Middle frontal gyrus (tissue), 1 donor: ENCODE measurements at regions not wholly inside any gene's neighbourhood (a gene's known extent, or its start where the extent isn't known, plus 50 kb on each side); places are given as distances from the start of the nearest gene placed in this dataset.
"Not testable (repeated sequence)": the region's sequence is repeated elsewhere in the genome, so short reads cannot be mapped to it uniquely, and the experiment has no call there.

Experiments used
- DNase-seq: peaks from one replicate; pipeline ENCODE4 v3.0.0-alpha.2; 2015; ENCODE audit warnings: low spot score; ENCODE audit errors: extremely low spot score

- DNase-seq, result not testable (repeated sequence)
These were observed 63.1 kb downstream of the TRIM43 start for GRCh38 chr2:95654897-95655296.

- DNase-seq, result not testable (repeated sequence)
These were observed 64.8 kb downstream of the TRIM43 start for GRCh38 chr2:95656553-95656952.

GRCh38 chr2:95657937-95658336, 66.1 kb downstream of the TRIM43 start:
- DNase-seq, result not testable (repeated sequence)

GRCh38 chr2:95660766-95661562, 69.2 kb downstream of the TRIM43 start:
- DNase-seq, result not testable (repeated sequence)

GRCh38 chr2:95663471-95664441, 72.0 kb downstream of the TRIM43 start:
- not testable (repeated sequence) for DNase-seq

- not testable (repeated sequence) for DNase-seq
These were observed 74.8 kb downstream of the TRIM43 start for GRCh38 chr2:95666636-95667035.

- no peak for DNase-seq
These were observed 75.7 kb downstream of the TRIM43 start for GRCh38 chr2:95667480-95667879.

- DNase-seq, result not testable (repeated sequence)
These were observed 77.1 kb downstream of the TRIM43 start for GRCh38 chr2:95668934-95669333.

- DNase-seq, result no peak
These were observed 77.7 kb downstream of the TRIM43 start for GRCh38 chr2:95669441-95669991.

- no peak for DNase-seq
These were observed 78.4 kb downstream of the TRIM43 start for GRCh38 chr2:95670167-95670566.

- DNase-seq, result no peak
These were observed 78.9 kb downstream of the TRIM43 start for GRCh38 chr2:95670686-95671085.

- not testable (repeated sequence) for DNase-seq
These were observed 79.4 kb downstream of the TRIM43 start for GRCh38 chr2:95671171-95671570.

GRCh38 chr2:95671992-95672391, 80.2 kb downstream of the TRIM43 start:
- not testable (repeated sequence) for DNase-seq

- not testable (repeated sequence) for DNase-seq
These were observed 80.7 kb downstream of the TRIM43 start for GRCh38 chr2:95672500-95672899.

GRCh38 chr2:95674186-95674585, 82.4 kb downstream of the TRIM43 start:
- DNase-seq, result no peak

- DNase-seq, result not testable (repeated sequence)
These were observed 84.8 kb downstream of the TRIM43 start for GRCh38 chr2:95676573-95676972.

GRCh38 chr2:95677346-95677745, 85.5 kb downstream of the TRIM43 start:
- no peak for DNase-seq

- DNase-seq, result not testable (repeated sequence)
These were observed 86.0 kb downstream of the TRIM43 start for GRCh38 chr2:95677833-95678232.

- not testable (repeated sequence) for DNase-seq
These were observed 89.4 kb downstream of the TRIM43 start for GRCh38 chr2:95681158-95681557.

- DNase-seq, result not testable (repeated sequence)
These were observed 89.8 kb downstream of the TRIM43 start for GRCh38 chr2:95681589-95682081.

- DNase-seq, result not testable (repeated sequence)
These were observed 91.2 kb downstream of the TRIM43 start for GRCh38 chr2:95682889-95683517.
